Activated naive CD8-positive, alpha-beta T cell (primary cell): ENCODE measurements at regions not wholly inside any gene's neighbourhood (a gene's known extent, or its start where the extent isn't known, plus 50 kb on each side); places are given as distances from the start of the nearest gene placed in this dataset.

Experiments used
- H3K27ac Mint-ChIP-seq: one replicate; pipeline ENCODE4 v1.8.0; 2021; ENCODE audit warnings: mixed read lengths
- H3K27me3 Mint-ChIP-seq: one replicate; pipeline ENCODE4 v1.8.0; 2021; ENCODE audit warnings: mixed read lengths
- H3K36me3 Mint-ChIP-seq: one replicate; pipeline ENCODE4 v1.8.0; 2021; ENCODE audit warnings: mixed read lengths
- H3K4me1 Mint-ChIP-seq: one replicate; pipeline ENCODE4 v1.8.0; 2021; ENCODE audit warnings: low read depth, mixed read lengths
- H3K4me3 Mint-ChIP-seq: one replicate; pipeline ENCODE4 v1.8.0; 2021; ENCODE audit warnings: mild to moderate bottlenecking, mixed read lengths
- H3K9me3 Mint-ChIP-seq: one replicate; pipeline ENCODE4 v1.8.0; 2021; ENCODE audit warnings: low read depth, mixed read lengths

DNA sequence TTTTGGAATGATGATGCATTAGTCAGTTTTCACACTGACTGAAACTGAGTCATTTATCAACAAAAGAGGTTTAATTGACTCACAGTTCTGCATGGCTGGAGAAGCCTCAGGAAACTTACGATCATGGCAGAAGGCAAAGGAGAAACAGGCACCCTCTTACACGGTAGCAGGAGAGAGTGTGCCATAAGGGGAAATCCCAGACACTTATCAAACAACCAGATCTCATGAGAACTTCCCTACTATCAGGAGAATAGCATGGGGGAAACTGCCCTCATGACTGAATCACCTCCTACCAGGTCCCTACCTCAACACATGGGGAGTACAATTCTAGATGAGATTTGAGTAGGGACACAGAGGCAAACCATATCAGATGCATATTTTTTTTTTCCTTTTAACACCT is 504.5 kb upstream of the VRK2 start:
- H3K9me3 Mint-ChIP-seq: no peaks in the 10 kb centered on the region
- no peaks in the 10 kb centered on the region for H3K36me3 Mint-ChIP-seq
- no peak overlapping the region for H3K4me3 Mint-ChIP-seq
- no peak overlapping the region for H3K27ac Mint-ChIP-seq
- H3K4me1 Mint-ChIP-seq: no peaks in the 10 kb centered on the region
- peaks cover 8% of the 10 kb centered on the region for H3K27me3 Mint-ChIP-seq

DNA sequence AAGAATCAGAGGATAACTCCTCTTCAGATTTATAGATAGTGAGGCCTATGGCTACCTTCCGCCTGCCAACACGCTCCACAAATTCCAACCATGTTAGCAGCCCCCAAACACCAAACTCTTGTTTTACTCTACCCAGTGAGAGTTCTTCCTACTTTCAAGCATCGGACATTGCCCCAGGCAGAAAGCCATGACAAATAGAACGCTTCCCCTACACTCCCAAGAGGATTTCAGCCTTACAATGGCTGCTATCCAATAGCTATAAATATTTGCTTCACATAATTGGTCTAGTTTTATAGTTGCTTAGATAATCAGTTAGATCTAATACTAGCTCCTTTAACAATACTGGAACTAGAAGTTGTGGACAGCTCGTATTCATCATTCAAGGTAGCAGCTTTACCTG is 503.4 kb upstream of the VRK2 start:
- H3K36me3 Mint-ChIP-seq: no peaks in the 10 kb centered on the region
- no peak overlapping the region for H3K4me3 Mint-ChIP-seq
- no peaks in the 10 kb centered on the region for H3K4me1 Mint-ChIP-seq
- peaks cover 8% of the 10 kb centered on the region for H3K27me3 Mint-ChIP-seq
- no peak overlapping the region for H3K27ac Mint-ChIP-seq
- no peaks in the 10 kb centered on the region for H3K9me3 Mint-ChIP-seq

DNA sequence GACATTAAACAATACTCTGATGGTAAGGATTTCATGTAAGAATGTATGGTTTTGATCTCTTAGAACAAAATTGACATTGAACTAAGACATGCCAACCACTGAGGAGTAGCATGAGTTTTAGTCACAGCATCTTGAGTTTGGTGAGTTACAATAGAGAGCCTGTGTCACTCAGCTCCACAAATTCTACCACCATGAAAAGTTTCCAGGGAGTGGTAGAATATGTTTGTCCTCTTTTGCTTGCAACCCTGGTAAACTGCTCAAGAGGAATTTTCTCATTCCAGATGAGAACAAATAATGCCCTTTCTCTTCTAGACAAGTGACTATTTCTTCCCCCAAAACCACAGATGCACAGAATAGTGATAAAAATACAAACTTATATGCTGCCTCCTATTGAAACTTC is 502.0 kb upstream of the VRK2 start:
- no peak overlapping the region for H3K4me3 Mint-ChIP-seq
- H3K9me3 Mint-ChIP-seq: no peaks in the 10 kb centered on the region
- H3K27me3 Mint-ChIP-seq: peaks cover 8% of the 10 kb centered on the region
- peaks cover 3% of the 10 kb centered on the region for H3K4me1 Mint-ChIP-seq
- no peaks in the 10 kb centered on the region for H3K36me3 Mint-ChIP-seq
- no peak overlapping the region for H3K27ac Mint-ChIP-seq

DNA sequence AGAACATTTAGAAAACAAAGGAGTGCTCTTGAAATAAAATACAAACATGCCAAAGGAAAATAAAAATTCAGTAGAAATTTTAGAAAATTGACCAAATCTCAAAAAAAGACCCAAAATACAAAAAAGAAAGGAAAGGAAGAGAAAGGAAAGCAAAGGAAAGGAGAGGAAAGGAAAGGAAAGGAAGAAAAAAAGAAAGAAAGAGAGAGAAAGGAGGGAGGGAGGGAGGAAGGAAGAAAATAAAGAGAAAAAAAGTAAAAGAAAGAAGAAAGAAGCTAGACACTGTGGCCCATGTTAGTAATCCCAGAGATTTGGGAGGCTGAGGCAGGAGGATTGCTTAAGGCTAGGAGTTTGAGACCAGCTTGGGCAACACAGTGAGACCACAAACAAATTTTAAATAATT is 500.1 kb upstream of the VRK2 start:
- no peak overlapping the region for H3K27ac Mint-ChIP-seq
- H3K4me3 Mint-ChIP-seq: no peak overlapping the region
- H3K27me3 Mint-ChIP-seq: peaks cover 8% of the 10 kb centered on the region
- H3K4me1 Mint-ChIP-seq: peaks cover 6% of the 10 kb centered on the region
- peaks cover 5% of the 10 kb centered on the region for H3K9me3 Mint-ChIP-seq
- no peaks in the 10 kb centered on the region for H3K36me3 Mint-ChIP-seq

DNA sequence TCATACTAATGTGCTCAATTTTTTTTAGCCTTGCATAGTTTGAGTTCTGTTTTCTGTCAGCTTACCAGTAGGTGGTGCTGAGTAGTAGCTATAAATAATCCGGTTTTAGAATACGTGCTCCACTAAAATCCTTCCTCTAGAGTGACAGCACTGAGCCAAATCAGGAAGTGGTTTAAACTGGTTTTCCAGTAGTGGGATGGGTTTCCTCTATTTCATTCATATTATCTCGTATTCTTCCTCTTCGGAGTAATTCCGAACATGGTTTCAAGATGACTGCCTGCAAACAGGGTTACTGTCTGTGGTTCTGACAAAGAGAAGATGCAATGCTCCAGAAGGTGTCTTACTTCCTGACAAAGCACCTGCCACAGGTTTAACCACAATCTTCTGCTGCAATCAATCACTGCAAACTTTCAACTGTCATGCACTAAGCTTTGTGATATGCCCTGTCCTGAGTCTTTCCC is 496.9 kb upstream of the VRK2 start:
- Mint-ChIP-seq H3K9me3 (peaks cover 5% of the 10 kb centered on the region), H3K36me3 (no peaks in the 10 kb centered on the region), H3K27ac (no peak overlapping the region), H3K27me3 (peaks cover 5% of the 10 kb centered on the region), H3K4me1 (peaks cover 6% of the 10 kb centered on the region), H3K4me3 (peak overlapping the region; percentile 33)

DNA sequence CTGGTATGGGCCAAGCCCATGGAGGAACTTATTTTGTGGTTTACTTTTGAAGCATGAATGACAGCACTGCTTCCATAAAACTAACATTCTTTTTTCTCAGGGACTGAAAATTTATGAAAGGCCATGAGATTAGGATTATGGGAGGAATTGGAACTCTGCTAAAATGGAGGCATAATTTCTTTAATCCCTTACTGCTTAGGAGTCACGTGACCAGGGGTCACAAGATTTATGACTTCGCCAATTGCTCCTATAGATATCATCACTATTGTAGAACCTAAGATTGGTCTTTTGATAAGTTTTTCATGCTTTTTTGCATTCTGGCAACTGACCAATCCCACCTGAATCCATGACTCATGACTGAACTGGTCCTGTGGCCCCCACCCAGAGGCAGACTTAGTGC is 495.7 kb upstream of the VRK2 start:
- H3K4me1 Mint-ChIP-seq: peaks cover 6% of the 10 kb centered on the region
- H3K9me3 Mint-ChIP-seq: peaks cover 16% of the 10 kb centered on the region
- H3K27me3 Mint-ChIP-seq: peaks cover 2% of the 10 kb centered on the region
- no peak overlapping the region for H3K4me3 Mint-ChIP-seq
- no peak overlapping the region for H3K27ac Mint-ChIP-seq
- no peaks in the 10 kb centered on the region for H3K36me3 Mint-ChIP-seq

DNA sequence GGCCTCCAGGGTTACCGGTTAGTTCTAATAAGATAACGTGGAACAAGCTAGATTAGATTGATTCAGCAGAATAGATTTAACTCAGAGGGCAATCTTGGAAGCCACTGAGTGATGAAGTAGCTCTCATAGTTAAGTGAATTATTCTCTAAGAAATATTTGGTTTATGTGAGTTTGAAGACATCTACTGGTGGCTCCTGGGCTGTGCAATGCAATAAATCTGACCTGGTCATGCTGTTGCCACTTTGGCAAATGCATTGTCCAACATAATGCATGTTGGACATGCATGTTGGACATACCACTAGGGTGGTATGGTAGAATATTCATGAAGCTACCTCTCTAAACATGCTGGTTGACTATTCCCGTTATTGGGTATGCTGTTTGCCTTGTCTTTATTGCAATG is 493.7 kb upstream of the VRK2 start:
- H3K4me3 Mint-ChIP-seq: no peak overlapping the region
- H3K27me3 Mint-ChIP-seq: no peaks in the 10 kb centered on the region
- peaks cover 16% of the 10 kb centered on the region for H3K9me3 Mint-ChIP-seq
- H3K4me1 Mint-ChIP-seq: peaks cover 6% of the 10 kb centered on the region
- H3K27ac Mint-ChIP-seq: no peak overlapping the region
- H3K36me3 Mint-ChIP-seq: no peaks in the 10 kb centered on the region

DNA sequence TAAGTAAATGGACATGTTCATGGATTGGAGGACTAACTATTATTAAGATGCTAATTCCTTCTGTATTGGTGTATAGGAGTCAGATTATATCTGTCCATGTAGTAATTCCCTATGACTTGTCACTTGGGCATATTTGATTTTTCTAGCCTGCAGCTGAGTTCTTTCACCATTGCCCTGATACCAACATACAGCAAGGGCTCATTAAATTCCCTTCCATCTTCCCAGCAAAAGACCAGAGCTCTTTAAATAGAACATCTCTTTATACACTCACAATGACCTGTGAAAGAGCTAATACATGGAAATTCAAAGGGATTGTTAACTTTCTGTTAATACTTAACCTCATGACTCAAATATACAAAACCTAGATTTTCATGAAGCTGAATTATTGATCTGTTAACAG is 492.3 kb upstream of the VRK2 start:
- Mint-ChIP-seq H3K4me1 (peaks cover 6% of the 10 kb centered on the region), H3K36me3 (no peaks in the 10 kb centered on the region), H3K4me3 (no peak overlapping the region), H3K9me3 (peaks cover 16% of the 10 kb centered on the region), H3K27me3 (no peaks in the 10 kb centered on the region), H3K27ac (no peak overlapping the region)

DNA sequence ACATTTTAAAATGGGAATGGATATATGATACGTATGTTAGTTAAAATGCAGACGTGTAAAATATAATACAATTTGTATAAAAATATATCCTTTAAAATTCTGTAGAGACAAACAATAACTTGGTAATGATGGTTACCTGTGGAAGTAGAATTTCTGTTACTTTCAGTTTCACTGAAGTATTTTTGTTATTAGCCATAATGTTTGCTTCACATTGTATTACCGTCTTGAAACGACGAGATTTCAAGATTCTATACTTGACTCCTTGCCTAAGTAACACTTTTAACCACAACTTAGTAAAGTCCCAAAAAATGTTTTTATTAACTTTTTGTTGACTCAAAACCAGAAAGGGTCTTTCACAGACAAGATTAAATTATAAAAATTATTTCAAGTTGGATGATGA is 488.3 kb upstream of the VRK2 start:
- peaks cover 11% of the 10 kb centered on the region for H3K9me3 Mint-ChIP-seq
- H3K27ac Mint-ChIP-seq: no peak overlapping the region
- no peak overlapping the region for H3K4me3 Mint-ChIP-seq
- H3K27me3 Mint-ChIP-seq: no peaks in the 10 kb centered on the region
- H3K36me3 Mint-ChIP-seq: no peaks in the 10 kb centered on the region
- H3K4me1 Mint-ChIP-seq: no peaks in the 10 kb centered on the region

DNA sequence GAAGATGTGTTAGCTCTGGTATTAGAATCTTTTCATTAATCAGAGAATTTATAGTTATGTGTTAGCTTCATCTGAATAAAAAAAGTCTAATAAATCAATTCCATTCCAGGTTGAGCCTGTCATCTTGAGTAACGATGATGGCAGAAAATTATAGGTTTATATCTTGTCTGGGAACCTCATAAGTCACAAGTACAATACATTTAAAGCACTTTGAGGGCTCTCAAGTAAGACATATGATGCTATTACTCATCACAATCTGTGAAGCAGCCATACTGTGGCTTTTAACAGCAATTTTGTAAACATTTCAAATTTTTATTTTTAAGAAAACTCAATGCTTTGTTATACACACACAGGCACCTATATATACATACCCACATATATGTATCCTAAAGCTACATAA is 484.1 kb upstream of the VRK2 start:
- no peak overlapping the region for H3K4me3 Mint-ChIP-seq
- H3K9me3 Mint-ChIP-seq: no peaks in the 10 kb centered on the region
- no peaks in the 10 kb centered on the region for H3K27me3 Mint-ChIP-seq
- H3K4me1 Mint-ChIP-seq: no peaks in the 10 kb centered on the region
- no peaks in the 10 kb centered on the region for H3K36me3 Mint-ChIP-seq
- no peak overlapping the region for H3K27ac Mint-ChIP-seq

DNA sequence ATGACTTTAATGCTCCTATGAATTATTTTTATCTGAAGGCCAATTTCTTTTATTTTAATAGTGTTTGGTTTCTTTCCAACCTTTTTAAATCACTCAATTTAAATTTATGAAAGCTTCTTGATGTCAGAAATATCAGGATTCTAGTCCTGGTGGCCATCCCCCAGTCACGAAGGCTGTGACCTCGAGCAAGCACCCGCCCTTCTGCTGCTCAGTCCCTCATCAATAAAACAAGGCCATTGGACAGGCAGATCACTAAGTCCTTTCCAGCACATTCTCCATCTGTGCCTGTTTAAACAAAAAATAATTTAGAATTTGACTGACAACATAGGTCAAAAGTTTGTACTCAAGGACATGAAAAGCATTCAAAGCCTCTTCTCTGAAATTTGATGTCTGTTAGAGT is 483.6 kb upstream of the VRK2 start:
- no peaks in the 10 kb centered on the region for H3K27me3 Mint-ChIP-seq
- H3K9me3 Mint-ChIP-seq: no peaks in the 10 kb centered on the region
- no peak overlapping the region for H3K4me3 Mint-ChIP-seq
- H3K36me3 Mint-ChIP-seq: no peaks in the 10 kb centered on the region
- no peaks in the 10 kb centered on the region for H3K4me1 Mint-ChIP-seq
- H3K27ac Mint-ChIP-seq: no peak overlapping the region

DNA sequence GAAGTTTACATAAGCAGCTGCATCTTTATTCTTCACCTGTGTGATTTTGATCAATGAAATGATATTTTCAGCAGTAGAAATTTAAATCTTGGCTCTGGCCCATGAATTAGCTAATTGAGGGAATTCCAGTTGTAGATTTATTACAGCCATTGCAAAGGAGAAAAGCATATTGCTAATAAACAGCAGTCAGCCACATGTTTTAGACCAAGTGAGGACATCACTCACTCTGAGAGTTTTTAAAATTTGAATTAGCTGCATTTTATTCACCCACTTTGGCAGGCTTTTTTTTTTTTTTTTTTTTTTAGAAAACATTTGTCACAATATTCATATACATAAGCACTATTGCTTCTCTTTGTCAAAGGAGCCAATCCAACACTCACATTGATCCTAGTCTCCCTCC is 479.4 kb upstream of the VRK2 start:
- H3K36me3 Mint-ChIP-seq: no peaks in the 10 kb centered on the region
- no peaks in the 10 kb centered on the region for H3K4me1 Mint-ChIP-seq

DNA sequence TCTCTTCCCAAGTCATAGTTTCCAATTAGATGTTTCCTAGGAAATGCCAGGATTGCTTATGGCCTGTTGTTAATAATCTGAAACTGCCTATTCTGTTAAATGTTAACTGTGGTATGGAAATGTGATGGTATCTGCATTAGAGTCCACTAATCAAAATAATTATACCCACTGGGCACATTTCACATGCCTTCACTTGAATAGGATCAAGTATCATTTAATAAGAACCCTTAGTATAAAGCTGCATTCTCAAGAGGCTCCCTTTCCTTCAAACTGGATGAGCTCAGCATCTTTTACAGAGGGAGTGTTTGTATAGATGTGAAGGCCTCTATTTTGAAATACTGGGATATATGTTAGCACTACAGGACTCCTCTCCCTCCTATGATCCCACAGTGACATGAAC is 477.2 kb upstream of the VRK2 start:
- Mint-ChIP-seq H3K27ac (no peak overlapping the region), H3K4me3 (no peak overlapping the region), H3K27me3 (no peaks in the 10 kb centered on the region), H3K36me3 (peaks cover 2% of the 10 kb centered on the region), H3K4me1 (no peaks in the 10 kb centered on the region), H3K9me3 (peaks cover 14% of the 10 kb centered on the region)

More for the DNA sequence above, 479.4 kb upstream of the VRK2 start:
- H3K4me3 Mint-ChIP-seq: no peak overlapping the region
- no peak overlapping the region for H3K27ac Mint-ChIP-seq
- H3K9me3 Mint-ChIP-seq: peaks cover under 1% of the 10 kb centered on the region
- no peaks in the 10 kb centered on the region for H3K27me3 Mint-ChIP-seq

DNA sequence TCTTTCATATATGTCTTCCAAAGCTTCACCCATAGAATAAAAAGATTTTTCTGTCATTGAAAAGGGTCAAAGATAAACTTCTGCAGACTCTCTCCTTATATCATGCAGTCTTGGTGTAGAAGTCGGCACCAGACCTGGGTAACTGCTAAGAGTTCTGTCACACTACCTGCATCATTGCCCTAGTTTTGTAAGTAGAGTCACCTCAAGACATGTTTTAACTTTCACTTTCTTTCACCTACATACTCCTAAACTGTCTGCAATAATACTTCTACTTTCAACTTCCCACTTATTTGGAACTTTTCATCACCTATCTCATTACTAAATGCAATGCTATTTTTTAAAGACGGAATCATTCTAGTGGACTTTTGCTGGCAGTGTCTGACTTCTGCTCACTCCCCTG is 475.6 kb upstream of the VRK2 start:
- Mint-ChIP-seq H3K27me3 (no peaks in the 10 kb centered on the region), H3K36me3 (peaks cover 2% of the 10 kb centered on the region), H3K9me3 (peaks cover 19% of the 10 kb centered on the region), H3K27ac (no peak overlapping the region), H3K4me3 (no peak overlapping the region), H3K4me1 (no peaks in the 10 kb centered on the region)

DNA sequence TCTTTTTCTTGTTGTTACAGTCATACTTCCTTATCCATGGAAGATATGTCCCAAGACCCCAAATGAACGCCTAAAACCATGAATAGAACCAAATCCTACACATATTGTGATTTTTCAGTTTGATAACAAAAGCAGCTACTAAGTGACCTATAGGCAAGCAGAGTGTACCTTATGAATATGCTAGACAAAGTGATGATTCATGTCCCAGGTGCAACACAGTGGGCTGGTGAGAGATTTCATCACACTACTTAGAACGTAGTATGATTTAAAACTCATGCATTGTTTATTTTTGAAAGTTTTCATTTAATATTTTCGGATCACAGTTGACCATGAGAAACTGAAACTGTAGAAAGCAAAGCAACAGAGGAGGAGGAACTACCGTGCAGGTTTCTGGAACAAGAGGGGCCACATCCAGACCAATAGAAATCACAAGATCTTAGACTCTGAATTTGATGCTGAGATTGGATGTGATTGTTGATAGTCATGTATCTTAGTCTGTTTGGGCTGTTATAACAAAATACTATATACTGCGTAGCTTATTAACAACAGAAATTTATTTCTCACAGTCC is 470.8 kb upstream of the VRK2 start:
- Mint-ChIP-seq H3K27ac (no peak overlapping the region), H3K4me1 (no peaks in the 10 kb centered on the region), H3K36me3 (peaks cover 2% of the 10 kb centered on the region), H3K27me3 (no peaks in the 10 kb centered on the region), H3K4me3 (no peak overlapping the region), H3K9me3 (peaks cover 19% of the 10 kb centered on the region)

DNA sequence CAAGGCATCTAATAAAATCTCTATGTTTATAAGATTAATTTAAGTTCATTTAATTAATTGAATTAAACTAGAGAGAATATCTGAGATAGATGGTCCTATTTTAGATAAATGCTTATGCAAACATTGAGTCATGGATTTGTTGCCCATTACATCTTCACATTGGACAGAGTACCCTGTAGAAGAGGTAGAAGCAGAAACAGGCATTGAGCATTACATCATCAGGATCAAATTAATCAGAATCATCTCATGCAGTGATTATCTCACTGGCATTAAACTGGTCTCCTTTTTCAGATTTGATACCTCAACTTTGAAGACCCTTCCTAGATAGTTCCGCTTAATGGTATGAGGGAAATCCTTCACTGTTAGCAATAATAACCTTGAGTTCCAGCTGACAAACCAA is 469.6 kb upstream of the VRK2 start:
- Mint-ChIP-seq H3K4me1 (no peaks in the 10 kb centered on the region), H3K4me3 (no peak overlapping the region), H3K9me3 (peaks cover 19% of the 10 kb centered on the region), H3K36me3 (peaks cover 2% of the 10 kb centered on the region), H3K27ac (no peak overlapping the region), H3K27me3 (no peaks in the 10 kb centered on the region)
